Osteocyte (in vitro differentiated cells): ENCODE measurements at regions not wholly inside any gene's neighbourhood (a gene's known extent, or its start where the extent isn't known, plus 50 kb on each side); places are given as distances from the start of the nearest gene placed in this dataset.
"Not testable (repeated sequence)": the region's sequence is repeated elsewhere in the genome, so short reads cannot be mapped to it uniquely, and the experiment has no call there.

Experiments
- DNase-seq: peaks from one replicate; pipeline ENCODE4 v3.0.0; 2021; ENCODE audit warnings: mixed read lengths; ENCODE audit not compliant: unreplicated experiment; ENCODE audit errors: extremely low spot score
- H3K27ac Mint-ChIP-seq: one replicate; pipeline ENCODE4 v1.8.0; 2021; ENCODE audit warnings: mild to moderate bottlenecking, mixed read lengths; ENCODE audit not compliant: unreplicated experiment
- H3K27me3 Mint-ChIP-seq: one replicate; pipeline ENCODE4 v1.8.0; 2021; ENCODE audit warnings: mixed read lengths; ENCODE audit not compliant: unreplicated experiment
- H3K36me3 Mint-ChIP-seq: one replicate; pipeline ENCODE4 v1.8.0; 2021; ENCODE audit warnings: mixed read lengths; ENCODE audit not compliant: unreplicated experiment
- H3K4me1 Mint-ChIP-seq: one replicate; pipeline ENCODE4 v1.8.0; 2021; ENCODE audit warnings: mixed read lengths; ENCODE audit not compliant: unreplicated experiment
- H3K4me3 Mint-ChIP-seq: one replicate; pipeline ENCODE4 v1.8.0; 2021; ENCODE audit warnings: mild to moderate bottlenecking, moderate library complexity, mixed read lengths; ENCODE audit not compliant: unreplicated experiment
- H3K9me3 Mint-ChIP-seq: one replicate; pipeline ENCODE4 v1.8.0; 2021; ENCODE audit warnings: mixed read lengths; ENCODE audit not compliant: unreplicated experiment

- not testable (repeated sequence) for DNase-seq, H3K4me1 Mint-ChIP-seq, H3K4me3 Mint-ChIP-seq, H3K27me3 Mint-ChIP-seq, H3K27ac Mint-ChIP-seq, H3K36me3 Mint-ChIP-seq, H3K9me3 Mint-ChIP-seq
Observed at GRCh38 chr1:120276710-120277109, 100.4 kb upstream of the SEC22B start.

GRCh38 chr1:120274438-120274837 is 98.1 kb upstream of the SEC22B start:
- H3K27me3 Mint-ChIP-seq, H3K36me3 Mint-ChIP-seq, H3K4me3 Mint-ChIP-seq, DNase-seq, H3K4me1 Mint-ChIP-seq, H3K9me3 Mint-ChIP-seq, H3K27ac Mint-ChIP-seq: not testable (repeated sequence)

DNA sequence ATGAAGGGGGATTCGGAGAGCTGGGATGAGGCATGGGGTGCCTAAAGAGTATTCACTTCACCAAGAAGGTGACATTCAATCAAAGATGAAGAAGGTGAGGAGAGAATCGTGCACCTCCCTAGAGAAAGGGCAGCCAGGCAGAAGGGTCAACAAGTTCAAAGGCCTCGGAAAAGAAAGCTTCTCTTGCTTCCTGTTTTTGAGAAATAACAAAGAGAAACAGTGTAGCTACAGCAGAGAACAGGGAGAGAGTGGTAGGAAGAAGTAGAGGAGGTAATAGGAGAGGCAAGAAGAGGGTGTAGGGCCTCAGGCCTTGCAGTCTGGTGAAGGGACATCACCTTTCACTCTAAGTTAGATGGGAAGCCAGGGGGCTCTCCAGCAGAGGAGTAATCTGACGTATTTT is 97.0 kb upstream of the SEC22B start:
- not testable (repeated sequence) for H3K27me3 Mint-ChIP-seq, H3K36me3 Mint-ChIP-seq, H3K9me3 Mint-ChIP-seq, H3K27ac Mint-ChIP-seq, DNase-seq, H3K4me3 Mint-ChIP-seq, H3K4me1 Mint-ChIP-seq

GRCh38 chr1:120272242-120272641 is 95.9 kb upstream of the SEC22B start:
- H3K27me3 Mint-ChIP-seq, H3K27ac Mint-ChIP-seq, H3K9me3 Mint-ChIP-seq, H3K4me3 Mint-ChIP-seq, H3K36me3 Mint-ChIP-seq, H3K4me1 Mint-ChIP-seq, DNase-seq: not testable (repeated sequence)

- H3K9me3 Mint-ChIP-seq, DNase-seq, H3K27ac Mint-ChIP-seq, H3K36me3 Mint-ChIP-seq, H3K4me1 Mint-ChIP-seq, H3K27me3 Mint-ChIP-seq, H3K4me3 Mint-ChIP-seq: not testable (repeated sequence)
Observed at GRCh38 chr1:120271561-120272221, 95.4 kb upstream of the SEC22B start.

- not testable (repeated sequence) for H3K27ac Mint-ChIP-seq, H3K27me3 Mint-ChIP-seq, H3K9me3 Mint-ChIP-seq
Observed at GRCh38 chr1:120267894-120268551, 91.7 kb upstream of the SEC22B start.

GRCh38 chr1:120264564-120264963 is 88.2 kb upstream of the SEC22B start:
- H3K27me3 Mint-ChIP-seq, H3K9me3 Mint-ChIP-seq, H3K4me1 Mint-ChIP-seq, H3K4me3 Mint-ChIP-seq, H3K27ac Mint-ChIP-seq, H3K36me3 Mint-ChIP-seq, DNase-seq: not testable (repeated sequence)

More at GRCh38 chr1:120267894-120268551, 91.7 kb upstream of the SEC22B start:
- H3K4me3 Mint-ChIP-seq, H3K36me3 Mint-ChIP-seq, H3K4me1 Mint-ChIP-seq, DNase-seq: not testable (repeated sequence)

DNA sequence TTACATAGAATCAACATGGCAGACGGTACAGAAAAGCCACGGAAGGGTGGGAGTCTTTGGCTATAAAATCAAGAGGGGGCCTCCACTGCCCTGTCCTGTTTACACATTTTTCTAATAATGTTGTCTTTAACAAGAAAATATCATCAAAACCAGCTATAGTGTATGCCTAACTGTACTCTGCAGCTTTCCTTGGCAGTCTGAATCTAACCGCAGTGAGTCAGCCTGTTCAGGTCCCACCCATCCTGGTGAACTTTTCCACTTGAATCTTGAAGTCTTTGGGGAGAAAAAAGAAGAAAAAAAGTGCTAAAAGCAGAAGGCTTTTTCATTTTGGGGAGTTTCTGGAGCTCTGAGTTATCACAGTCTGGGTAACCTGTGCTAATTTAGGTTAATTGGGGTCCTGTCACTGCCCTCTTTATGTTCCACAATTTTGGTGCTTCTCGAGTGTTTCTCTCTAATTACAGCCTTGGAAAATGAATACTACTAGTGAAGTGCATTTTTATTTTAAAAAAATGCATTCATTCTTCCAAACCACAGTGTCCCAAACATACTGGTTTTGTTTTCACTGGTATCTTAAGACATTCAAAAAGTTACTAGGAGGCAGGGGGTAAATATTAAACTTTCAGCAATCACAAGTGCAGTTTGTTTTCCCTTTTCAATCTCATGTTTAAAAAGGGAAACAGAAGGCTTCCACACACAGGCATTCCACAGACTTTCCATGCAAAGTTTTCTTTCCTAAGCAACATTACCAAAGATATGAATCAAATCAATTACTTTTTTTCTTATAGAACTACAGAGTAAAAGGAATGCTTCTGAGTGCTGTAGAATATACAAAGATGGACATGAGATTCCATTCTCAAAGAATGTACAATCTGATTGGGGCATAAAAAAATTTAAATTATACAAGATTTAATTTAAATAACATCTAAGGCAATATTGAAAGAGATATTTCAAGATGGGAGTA is 86.8 kb upstream of the SEC22B start:
- not testable (repeated sequence) for H3K27me3 Mint-ChIP-seq, H3K4me1 Mint-ChIP-seq, H3K9me3 Mint-ChIP-seq, DNase-seq, H3K27ac Mint-ChIP-seq, H3K36me3 Mint-ChIP-seq, H3K4me3 Mint-ChIP-seq

GRCh38 chr1:120257778-120258105 is 81.4 kb upstream of the SEC22B start:
- H3K9me3 Mint-ChIP-seq, H3K27ac Mint-ChIP-seq, H3K36me3 Mint-ChIP-seq, H3K27me3 Mint-ChIP-seq, H3K4me1 Mint-ChIP-seq, DNase-seq, H3K4me3 Mint-ChIP-seq: not testable (repeated sequence)

DNA sequence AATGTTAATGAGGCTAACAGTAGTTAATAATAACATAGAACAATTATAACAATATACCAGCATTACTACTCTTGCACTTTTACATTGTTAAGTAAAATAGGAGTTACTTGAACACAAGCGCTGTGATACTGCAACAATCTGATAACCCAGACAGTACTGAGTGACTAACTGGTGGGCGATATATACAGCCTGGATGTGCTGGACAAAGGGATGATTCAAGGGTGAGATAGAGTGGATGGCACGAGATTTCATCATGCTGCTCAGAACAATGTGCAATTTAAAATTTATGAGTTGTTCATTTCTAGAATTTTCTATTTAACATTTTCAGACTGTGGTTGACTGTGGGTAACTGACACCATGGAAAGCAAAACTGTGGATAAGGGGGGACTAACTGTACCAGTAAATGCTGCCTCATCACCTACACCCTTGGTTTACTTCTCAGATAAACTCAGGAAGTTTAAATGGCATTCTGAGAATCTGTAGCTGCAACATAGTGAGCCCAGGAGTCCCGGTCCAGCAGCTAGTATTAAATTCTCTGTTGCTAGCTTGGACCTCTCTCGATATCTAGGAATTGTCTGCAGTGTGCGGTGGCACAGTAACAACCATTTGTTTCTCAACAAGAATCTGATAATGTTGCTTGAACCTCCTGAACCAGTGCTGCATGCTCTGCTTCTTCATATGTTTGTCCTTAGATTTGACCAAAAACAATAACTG is 80.9 kb upstream of the SEC22B start:
- H3K9me3 Mint-ChIP-seq, H3K36me3 Mint-ChIP-seq, H3K27ac Mint-ChIP-seq, DNase-seq, H3K4me1 Mint-ChIP-seq, H3K27me3 Mint-ChIP-seq, H3K4me3 Mint-ChIP-seq: not testable (repeated sequence)

GRCh38 chr1:120250756-120251155 is 74.4 kb upstream of the SEC22B start:
- H3K27me3 Mint-ChIP-seq, H3K4me3 Mint-ChIP-seq, DNase-seq, H3K27ac Mint-ChIP-seq, H3K36me3 Mint-ChIP-seq, H3K9me3 Mint-ChIP-seq, H3K4me1 Mint-ChIP-seq: not testable (repeated sequence)
